ENCODE measurements at regions not wholly inside any gene's neighbourhood (a gene's known extent, or its start where the extent isn't known, plus 50 kb on each side); places are given as distances from the start of the nearest gene placed in this dataset.
"Not testable (repeated sequence)": the region's sequence is repeated elsewhere in the genome, so short reads cannot be mapped to it uniquely, and the experiment has no call there.

- ATAC-seq (ENCODE audit: low FRiP score); H3K27me3 ChIP-seq (ENCODE audit: control insufficient read depth in 1 of 2, insufficient read depth in 2 of 2, low read length in 1 of 2); H3K4me1 ChIP-seq (ENCODE audit: control insufficient read depth in 1 of 2, insufficient read depth in 2 of 2, low read length in 2 of 2); DNase-seq; intact Hi-C loops (cut with DNase I); H3K36me3 ChIP-seq (ENCODE audit: control insufficient read depth in 1 of 2, insufficient read depth in 2 of 2, low read length in 1 of 2); H3K9me3 ChIP-seq (ENCODE audit: control insufficient read depth, low read length); H3K4me3 ChIP-seq (ENCODE audit: low read length in 2 of 2); H3K27ac ChIP-seq (ENCODE audit: low read depth in 1 of 2, low read length in 2 of 2): not testable (repeated sequence)
- 79 to 83% methylated on average over 3 of the region's 3 CpGs for WGBS, 2 donors
These were observed 386.4 kb upstream of the KCND2 start for GRCh38 chr7:119886525-119886924.

- H3K4me3 ChIP-seq (ENCODE audit: low read length in 2 of 2) = no peak overlapping the region
- no peaks in the 10 kb centered on the region for H3K9me3 ChIP-seq (ENCODE audit: control insufficient read depth, low read length)
- intact Hi-C loops (cut with DNase I) = no loop called here
- DNase-seq (no peak), ATAC-seq (ENCODE audit: low FRiP score) (no peak)
- 70 to 77% methylated on average over 1 of the region's 1 CpG for WGBS, 2 donors
- H3K36me3 ChIP-seq (ENCODE audit: control insufficient read depth in 1 of 2, insufficient read depth in 2 of 2, low read length in 1 of 2) = no peaks in the 10 kb centered on the region
- no peak overlapping the region for H3K27ac ChIP-seq (ENCODE audit: low read depth in 1 of 2, low read length in 2 of 2)
- H3K4me1 ChIP-seq (ENCODE audit: control insufficient read depth in 1 of 2, insufficient read depth in 2 of 2, low read length in 2 of 2) = no peaks in the 10 kb centered on the region
- no peaks in the 10 kb centered on the region for H3K27me3 ChIP-seq (ENCODE audit: control insufficient read depth in 1 of 2, insufficient read depth in 2 of 2, low read length in 1 of 2)
These were observed 384.7 kb upstream of the KCND2 start for GRCh38 chr7:119888251-119888650.

GRCh38 chr7:119890631-119891030, 382.3 kb upstream of the KCND2 start:
- Histone ChIP-seq H3K36me3 (ENCODE audit: control insufficient read depth in 1 of 2, insufficient read depth in 2 of 2, low read length in 1 of 2) (no peaks in the 10 kb centered on the region), H3K27ac (ENCODE audit: low read depth in 1 of 2, low read length in 2 of 2) (no peak overlapping the region), H3K4me3 (ENCODE audit: low read length in 2 of 2) (no peak overlapping the region), H3K27me3 (ENCODE audit: control insufficient read depth in 1 of 2, insufficient read depth in 2 of 2, low read length in 1 of 2) (no peaks in the 10 kb centered on the region), H3K4me1 (ENCODE audit: control insufficient read depth in 1 of 2, insufficient read depth in 2 of 2, low read length in 2 of 2) (no peaks in the 10 kb centered on the region), H3K9me3 (ENCODE audit: control insufficient read depth, low read length) (no peaks in the 10 kb centered on the region)
- 90% methylated on average over 12 of the region's 12 CpGs for WGBS, 2 donors
- ATAC-seq (ENCODE audit: low FRiP score) (no peak), DNase-seq (no peak)
- intact Hi-C loops (cut with DNase I) = no loop called here

DNA sequence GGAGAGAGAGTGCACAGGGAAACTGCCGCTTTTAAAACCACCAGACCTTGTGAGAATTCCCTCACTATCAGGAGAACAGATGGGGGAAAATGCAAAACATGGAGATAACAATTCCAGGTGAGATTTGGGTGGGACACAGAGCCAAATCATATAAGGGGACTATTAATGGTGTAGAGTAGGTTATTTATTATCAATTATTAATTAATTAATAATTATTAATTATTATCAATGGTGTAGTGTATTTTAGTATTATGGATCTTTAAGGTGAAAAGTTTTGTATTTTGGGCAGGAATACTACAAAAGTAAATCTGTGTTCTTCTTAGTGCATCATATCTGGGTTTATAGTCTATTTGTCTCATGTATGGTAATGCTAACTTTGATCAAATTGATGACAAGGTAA, 377.7 kb upstream of the KCND2 start:
- Histone ChIP-seq H3K36me3 (ENCODE audit: control insufficient read depth in 1 of 2, insufficient read depth in 2 of 2, low read length in 1 of 2) (no peaks in the 10 kb centered on the region), H3K4me3 (ENCODE audit: low read length in 2 of 2) (no peak overlapping the region), H3K9me3 (ENCODE audit: control insufficient read depth, low read length) (no peaks in the 10 kb centered on the region), H3K27me3 (ENCODE audit: control insufficient read depth in 1 of 2, insufficient read depth in 2 of 2, low read length in 1 of 2) (no peaks in the 10 kb centered on the region), H3K4me1 (ENCODE audit: control insufficient read depth in 1 of 2, insufficient read depth in 2 of 2, low read length in 2 of 2) (no peaks in the 10 kb centered on the region), H3K27ac (ENCODE audit: low read depth in 1 of 2, low read length in 2 of 2) (no peak overlapping the region)
- ATAC-seq (ENCODE audit: low FRiP score) (no peak), DNase-seq (no peak)
- 65 to 77% methylated on average over 1 of the region's 1 CpG for WGBS, 2 donors
- intact Hi-C loops (cut with DNase I) = no loop called here

DNA sequence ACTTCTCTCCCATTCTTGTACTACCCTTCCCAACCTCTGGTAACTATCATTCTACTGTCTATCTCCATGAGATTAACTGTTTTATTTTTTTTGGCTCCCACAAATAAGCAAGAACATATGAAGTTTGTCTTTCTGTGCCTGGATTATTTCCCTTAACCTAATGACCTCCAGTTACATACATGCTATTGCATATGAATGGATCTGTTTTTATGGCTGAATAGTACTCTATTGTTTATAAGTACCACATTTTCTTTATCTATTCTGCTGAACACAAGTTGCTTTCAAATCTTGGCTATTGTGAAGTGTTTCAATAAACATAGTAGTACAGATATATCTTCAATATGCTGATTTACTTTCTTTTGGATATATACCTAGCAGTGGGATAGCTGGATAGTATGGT, 376.6 kb upstream of the KCND2 start:
- Histone ChIP-seq H3K4me1 (ENCODE audit: control insufficient read depth in 1 of 2, insufficient read depth in 2 of 2, low read length in 2 of 2) (no peaks in the 10 kb centered on the region), H3K36me3 (ENCODE audit: control insufficient read depth in 1 of 2, insufficient read depth in 2 of 2, low read length in 1 of 2) (no peaks in the 10 kb centered on the region), H3K27ac (ENCODE audit: low read depth in 1 of 2, low read length in 2 of 2) (no peak overlapping the region), H3K4me3 (ENCODE audit: low read length in 2 of 2) (no peak overlapping the region), H3K27me3 (ENCODE audit: control insufficient read depth in 1 of 2, insufficient read depth in 2 of 2, low read length in 1 of 2) (no peaks in the 10 kb centered on the region), H3K9me3 (ENCODE audit: control insufficient read depth, low read length) (no peaks in the 10 kb centered on the region)
- DNase-seq (no peak), ATAC-seq (ENCODE audit: low FRiP score) (no peak)
- intact Hi-C loops (cut with DNase I) = no loop called here

- Histone ChIP-seq H3K27ac (ENCODE audit: low read depth in 1 of 2, low read length in 2 of 2) (no peak overlapping the region), H3K9me3 (ENCODE audit: control insufficient read depth, low read length) (no peaks in the 10 kb centered on the region), H3K27me3 (ENCODE audit: control insufficient read depth in 1 of 2, insufficient read depth in 2 of 2, low read length in 1 of 2) (no peaks in the 10 kb centered on the region), H3K4me3 (ENCODE audit: low read length in 2 of 2) (no peak overlapping the region), H3K36me3 (ENCODE audit: control insufficient read depth in 1 of 2, insufficient read depth in 2 of 2, low read length in 1 of 2) (no peaks in the 10 kb centered on the region), H3K4me1 (ENCODE audit: control insufficient read depth in 1 of 2, insufficient read depth in 2 of 2, low read length in 2 of 2) (no peaks in the 10 kb centered on the region)
- DNase-seq (no peak), ATAC-seq (ENCODE audit: low FRiP score) (no peak)
- WGBS, 2 donors = 64 to 66% methylated on average over 5 of the region's 5 CpGs
- intact Hi-C loops (cut with DNase I) = no loop called here
These were observed 371.8 kb upstream of the KCND2 start for GRCh38 chr7:119900996-119901672.

DNA sequence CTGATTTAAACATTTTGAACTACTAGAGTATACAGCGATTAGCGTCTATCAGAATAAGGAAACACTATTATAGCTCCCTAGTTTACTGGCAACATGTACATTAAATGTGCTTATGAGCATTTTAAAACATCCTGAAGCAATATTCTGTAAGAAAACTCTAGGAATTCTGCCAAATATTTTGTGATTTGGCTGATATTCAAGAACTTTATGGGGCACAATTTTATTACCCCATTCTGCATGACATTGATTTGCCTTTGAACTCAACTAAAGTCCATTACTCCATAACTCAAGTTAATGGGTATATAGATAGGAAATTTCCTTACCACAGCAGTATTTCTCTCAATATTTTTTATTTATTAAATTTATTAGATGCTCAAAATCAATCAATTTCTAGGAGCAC, 369.9 kb upstream of the KCND2 start:
- DNase-seq (no peak), ATAC-seq (ENCODE audit: low FRiP score) (no peak)
- Histone ChIP-seq H3K4me3 (ENCODE audit: low read length in 2 of 2) (no peak overlapping the region), H3K36me3 (ENCODE audit: control insufficient read depth in 1 of 2, insufficient read depth in 2 of 2, low read length in 1 of 2) (no peaks in the 10 kb centered on the region), H3K9me3 (ENCODE audit: control insufficient read depth, low read length) (no peaks in the 10 kb centered on the region), H3K27me3 (ENCODE audit: control insufficient read depth in 1 of 2, insufficient read depth in 2 of 2, low read length in 1 of 2) (no peaks in the 10 kb centered on the region), H3K27ac (ENCODE audit: low read depth in 1 of 2, low read length in 2 of 2) (no peak overlapping the region), H3K4me1 (ENCODE audit: control insufficient read depth in 1 of 2, insufficient read depth in 2 of 2, low read length in 2 of 2) (no peaks in the 10 kb centered on the region)
- intact Hi-C loops (cut with DNase I) = no loop called here
- WGBS, 2 donors = 89 to 96% methylated on average over 2 of the region's 2 CpGs

GRCh38 chr7:119905495-119905894, 367.5 kb upstream of the KCND2 start:
- H3K4me3 ChIP-seq (ENCODE audit: low read length in 2 of 2) = no peak overlapping the region
- intact Hi-C loops (cut with DNase I) = no loop called here
- H3K9me3 ChIP-seq (ENCODE audit: control insufficient read depth, low read length) = no peaks in the 10 kb centered on the region
- DNase-seq = no peak
- H3K27me3 ChIP-seq (ENCODE audit: control insufficient read depth in 1 of 2, insufficient read depth in 2 of 2, low read length in 1 of 2) = no peaks in the 10 kb centered on the region
- no peaks in the 10 kb centered on the region for H3K4me1 ChIP-seq (ENCODE audit: control insufficient read depth in 1 of 2, insufficient read depth in 2 of 2, low read length in 2 of 2)
- 79 to 89% methylated on average over 4 of the region's 4 CpGs for WGBS, 2 donors
- no peak for ATAC-seq (ENCODE audit: low FRiP score)
- no peak overlapping the region for H3K27ac ChIP-seq (ENCODE audit: low read depth in 1 of 2, low read length in 2 of 2)
- H3K36me3 ChIP-seq (ENCODE audit: control insufficient read depth in 1 of 2, insufficient read depth in 2 of 2, low read length in 1 of 2) = no peaks in the 10 kb centered on the region

DNA sequence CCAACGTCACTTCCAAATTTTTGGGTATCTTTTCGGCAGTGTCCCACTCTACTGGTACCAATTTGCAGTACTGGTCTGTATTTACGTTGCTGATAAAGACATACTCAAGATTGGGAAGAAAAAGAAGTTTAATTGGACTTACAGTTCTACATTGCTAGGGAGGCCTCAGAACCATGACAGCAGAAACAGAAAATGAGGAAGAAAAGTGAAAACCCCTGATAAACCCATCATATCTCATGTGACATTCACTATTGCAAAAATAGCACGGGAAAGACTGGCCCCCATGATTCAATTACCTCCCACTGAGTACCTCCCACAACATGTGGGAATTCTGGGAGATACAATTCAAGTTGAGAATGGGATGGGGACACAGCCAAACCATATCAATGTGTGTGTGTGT, 364.0 kb upstream of the KCND2 start:
- Histone ChIP-seq H3K9me3 (ENCODE audit: control insufficient read depth, low read length) (no peaks in the 10 kb centered on the region), H3K36me3 (ENCODE audit: control insufficient read depth in 1 of 2, insufficient read depth in 2 of 2, low read length in 1 of 2) (no peaks in the 10 kb centered on the region), H3K27me3 (ENCODE audit: control insufficient read depth in 1 of 2, insufficient read depth in 2 of 2, low read length in 1 of 2) (no peaks in the 10 kb centered on the region), H3K4me3 (ENCODE audit: low read length in 2 of 2) (no peak overlapping the region), H3K4me1 (ENCODE audit: control insufficient read depth in 1 of 2, insufficient read depth in 2 of 2, low read length in 2 of 2) (no peaks in the 10 kb centered on the region), H3K27ac (ENCODE audit: low read depth in 1 of 2, low read length in 2 of 2) (no peak overlapping the region)
- ATAC-seq (ENCODE audit: low FRiP score) (no peak), DNase-seq (no peak)
- intact Hi-C loops (cut with DNase I) = no loop called here
- 76 to 79% methylated on average over 4 of the region's 4 CpGs for WGBS, 2 donors

All from aorta (tissue), 5 donors.